RWPE2 (cell line): ENCODE measurements at regions not wholly inside any gene's neighbourhood (a gene's known extent, or its start where the extent isn't known, plus 50 kb on each side); places are given as distances from the start of the nearest gene placed in this dataset.

Experiments
- ATAC-seq: fragments of 200-7000 bp; cut with Tn5 transposase; 3 replicates; pipeline ENCODE4 v1.9.1; 2021; ENCODE audit warnings: low read depth
- DNase-seq: peaks from one replicate; pipeline ENCODE4 v3.0.0-alpha.2; 2020; ENCODE audit warnings: low spot score
- H3K27ac ChIP-seq: fragments of 450-650 bp; 2 replicates; pipeline ENCODE4 v1.5.1; 2017; ENCODE audit warnings: mild to moderate bottlenecking; ENCODE audit not compliant: poor library complexity, severe bottlenecking
- H3K27me3 ChIP-seq: fragments of 250-450 bp; sonication (Bioruptor Pico); 2 replicates; pipeline ENCODE4 v1.5.1; 2021; ENCODE audit warnings: mild to moderate bottlenecking, moderate library complexity; ENCODE audit not compliant: insufficient read depth, poor library complexity, severe bottlenecking
- H3K36me3 ChIP-seq: fragments of 250-450 bp; sonication (Bioruptor Pico); 2 replicates; pipeline ENCODE4 v1.5.1; 2020; ENCODE audit warnings: low read depth, mild to moderate bottlenecking, moderate library complexity
- H3K4me1 ChIP-seq: fragments of 250-450 bp; sonication (Bioruptor Pico); 2 replicates; pipeline ENCODE4 v1.5.1; 2021; ENCODE audit warnings: mild to moderate bottlenecking, moderate library complexity; ENCODE audit not compliant: insufficient read depth, poor library complexity, severe bottlenecking
- H3K4me3 ChIP-seq: fragments of 250-450 bp; sonication (Bioruptor Pico); 2 replicates; pipeline ENCODE4 v1.5.1; 2021; ENCODE audit warnings: mild to moderate bottlenecking, moderate library complexity; ENCODE audit not compliant: severe bottlenecking
- H3K9me3 ChIP-seq: fragments of 250-450 bp; sonication (Bioruptor Pico); 2 replicates; pipeline ENCODE4 v1.5.1; 2021; ENCODE audit warnings: mild to moderate bottlenecking, moderate library complexity; ENCODE audit not compliant: severe bottlenecking
- TF ChIP-seq, protein P1 (sequence below): fragments of 450-650 bp; IDR thresholded peaks from one replicate; pipeline ENCODE4 v1.5.1; 2017; ENCODE audit warnings: mild to moderate bottlenecking, moderate library complexity; ENCODE audit not compliant: poor library complexity, severe bottlenecking

DNA sequence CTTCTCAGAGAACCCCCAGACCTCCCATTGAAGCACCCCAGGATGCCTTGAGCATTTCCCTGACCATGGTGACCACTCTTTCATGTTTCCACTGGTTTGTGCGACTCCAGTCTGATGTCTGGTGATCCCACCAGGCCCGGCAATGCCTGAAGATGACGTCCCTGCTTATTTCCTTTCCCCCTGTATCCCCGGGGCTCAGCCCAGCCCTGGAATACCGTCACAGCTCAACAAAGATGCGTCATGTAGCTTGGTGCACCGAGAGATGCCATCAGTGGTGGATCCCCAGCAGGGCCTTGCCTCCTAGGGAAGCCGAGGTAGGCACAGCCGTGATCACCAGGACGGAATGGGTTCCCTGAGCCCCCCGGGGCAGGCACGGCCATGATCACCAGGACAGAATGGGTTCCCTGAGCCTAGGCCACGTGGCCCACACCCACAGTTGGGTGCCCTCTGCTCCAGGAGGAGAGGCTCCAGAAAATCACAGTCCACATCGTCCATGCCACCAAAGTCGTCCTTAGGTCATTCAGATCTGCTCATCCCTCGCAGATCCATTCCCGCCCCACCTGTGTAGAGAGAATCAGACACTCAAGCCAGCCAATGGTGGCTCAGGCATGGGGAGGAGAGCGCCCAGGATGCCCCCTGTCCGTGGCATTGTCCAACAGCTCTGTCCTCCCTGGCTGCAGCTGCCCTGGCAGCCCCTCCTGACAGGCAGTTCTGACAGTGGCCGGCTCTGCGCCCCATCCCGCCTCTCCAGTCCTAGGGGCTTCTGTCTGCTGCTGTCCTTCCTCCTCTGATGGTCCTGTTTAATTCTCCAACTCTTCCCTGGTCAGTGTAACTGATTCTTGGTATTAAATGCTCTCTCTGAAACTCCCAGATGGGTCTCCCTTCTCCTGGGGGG lies 261.1 kb downstream of the RBFOX3 start:
- DNase-seq (no peak), ATAC-seq (no peak)
- H3K9me3 ChIP-seq, result no peaks in the 10 kb centered on the region
- TF ChIP-seq, protein P1, sequence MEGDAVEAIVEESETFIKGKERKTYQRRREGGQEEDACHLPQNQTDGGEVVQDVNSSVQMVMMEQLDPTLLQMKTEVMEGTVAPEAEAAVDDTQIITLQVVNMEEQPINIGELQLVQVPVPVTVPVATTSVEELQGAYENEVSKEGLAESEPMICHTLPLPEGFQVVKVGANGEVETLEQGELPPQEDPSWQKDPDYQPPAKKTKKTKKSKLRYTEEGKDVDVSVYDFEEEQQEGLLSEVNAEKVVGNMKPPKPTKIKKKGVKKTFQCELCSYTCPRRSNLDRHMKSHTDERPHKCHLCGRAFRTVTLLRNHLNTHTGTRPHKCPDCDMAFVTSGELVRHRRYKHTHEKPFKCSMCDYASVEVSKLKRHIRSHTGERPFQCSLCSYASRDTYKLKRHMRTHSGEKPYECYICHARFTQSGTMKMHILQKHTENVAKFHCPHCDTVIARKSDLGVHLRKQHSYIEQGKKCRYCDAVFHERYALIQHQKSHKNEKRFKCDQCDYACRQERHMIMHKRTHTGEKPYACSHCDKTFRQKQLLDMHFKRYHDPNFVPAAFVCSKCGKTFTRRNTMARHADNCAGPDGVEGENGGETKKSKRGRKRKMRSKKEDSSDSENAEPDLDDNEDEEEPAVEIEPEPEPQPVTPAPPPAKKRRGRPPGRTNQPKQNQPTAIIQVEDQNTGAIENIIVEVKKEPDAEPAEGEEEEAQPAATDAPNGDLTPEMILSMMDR, result no peak
- H3K27me3 ChIP-seq, result peaks cover 89% of the 10 kb centered on the region
- H3K27ac ChIP-seq, result no peak overlapping the region
- no peaks in the 10 kb centered on the region for H3K36me3 ChIP-seq
- H3K4me1 ChIP-seq, result no peaks in the 10 kb centered on the region
- no peak overlapping the region for H3K4me3 ChIP-seq

GRCh38 chr17:79342376-79342775 lies 267.8 kb downstream of the ENGASE start:
- no peaks in the 10 kb centered on the region for H3K9me3 ChIP-seq
- H3K4me3 ChIP-seq, result no peak overlapping the region
- TF ChIP-seq, protein P1, result no peak
- H3K4me1 ChIP-seq, result peaks cover 6% of the 10 kb centered on the region
- H3K36me3 ChIP-seq, result no peaks in the 10 kb centered on the region
- no peak overlapping the region for H3K27ac ChIP-seq
- ATAC-seq (no peak), DNase-seq (no peak)
- peaks cover 59% of the 10 kb centered on the region for H3K27me3 ChIP-seq

DNA sequence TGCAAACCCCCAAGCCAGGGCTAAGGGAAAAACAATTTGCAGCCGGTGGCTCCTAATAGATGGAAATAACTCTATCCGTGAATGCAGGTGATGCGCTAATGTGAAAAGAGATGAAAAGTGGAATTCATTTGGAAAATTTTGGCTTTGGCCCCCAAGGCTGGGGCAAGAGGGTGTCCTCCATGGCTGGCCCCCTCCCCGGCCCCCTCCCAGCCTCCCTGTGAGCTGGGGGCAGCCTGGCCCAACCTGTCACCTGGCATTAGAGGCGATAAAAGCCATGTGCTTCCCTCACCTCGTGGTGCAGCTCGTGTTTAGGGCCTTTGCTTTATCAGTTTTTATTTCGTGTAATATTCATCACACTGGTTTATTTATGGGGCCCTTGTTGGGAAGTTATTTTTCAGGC lies 267.2 kb downstream of the ENGASE start:
- TF ChIP-seq, protein P1, result no peak
- Histone ChIP-seq H3K27ac (no peak overlapping the region), H3K36me3 (no peaks in the 10 kb centered on the region), H3K4me3 (no peak overlapping the region), H3K9me3 (no peaks in the 10 kb centered on the region), H3K4me1 (peaks cover 6% of the 10 kb centered on the region), H3K27me3 (peaks cover 53% of the 10 kb centered on the region)
- no peak for DNase-seq
- ATAC-seq, result no peak

- H3K27me3 ChIP-seq, result peaks cover 48% of the 10 kb centered on the region
- no peak overlapping the region for H3K4me3 ChIP-seq
- TF ChIP-seq, protein P1, result no peak
- H3K4me1 ChIP-seq, result peaks cover 6% of the 10 kb centered on the region
- no peaks in the 10 kb centered on the region for H3K9me3 ChIP-seq
- DNase-seq, result peak; percentile 19
- no peaks in the 10 kb centered on the region for H3K36me3 ChIP-seq
- no peak overlapping the region for H3K27ac ChIP-seq
- no peak for ATAC-seq
These were observed 266.7 kb downstream of the ENGASE start for GRCh38 chr17:79341222-79341780.
